ENCODE measurements at regions not wholly inside any gene's neighbourhood (a gene's known extent, or its start where the extent isn't known, plus 50 kb on each side); places are given as distances from the start of the nearest gene placed in this dataset.

DNA sequence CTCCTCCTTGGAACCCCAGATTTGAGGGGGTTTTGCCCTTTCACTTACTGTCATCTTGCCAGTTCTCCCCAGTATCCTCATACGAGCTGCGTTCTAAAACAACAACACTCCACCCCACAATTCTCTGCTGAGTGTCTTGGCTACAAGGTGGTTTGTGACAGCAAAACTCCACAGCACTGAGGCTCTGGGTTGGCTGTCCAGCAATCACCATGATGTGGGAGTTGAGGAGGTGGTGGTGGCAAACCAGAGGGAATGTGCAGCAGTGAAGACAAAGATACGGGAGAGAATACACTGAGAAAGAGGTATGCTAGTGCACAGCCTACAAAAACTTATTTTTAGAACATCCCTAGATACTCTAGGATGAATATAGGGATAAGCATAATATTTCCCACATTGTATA is 335.0 kb downstream of the C11orf87 start:
- Histone ChIP-seq H3K27ac (no peak overlapping the region), H3K9me3 (no peaks in the 10 kb centered on the region), H3K27me3 (replicated peaks; ENCODE audit: insufficient read depth) (no peaks in the 10 kb centered on the region), H3K4me1 (replicated peaks) (no peaks in the 10 kb centered on the region), H3K4me3 (no peak overlapping the region), H3K36me3 (no peaks in the 10 kb centered on the region)
- intact Hi-C loops (cut with DNase I), result no loop called here
- no peak for DNase-seq (ENCODE audit: low spot score)
- TF ChIP-seq POLR2A (IDR thresholded peaks at IDR 0.05) (no peak), POLR2AphosphoS5 (IDR thresholded peaks at IDR 0.05) (no peak)
- TF ChIP-seq, protein P1, sequence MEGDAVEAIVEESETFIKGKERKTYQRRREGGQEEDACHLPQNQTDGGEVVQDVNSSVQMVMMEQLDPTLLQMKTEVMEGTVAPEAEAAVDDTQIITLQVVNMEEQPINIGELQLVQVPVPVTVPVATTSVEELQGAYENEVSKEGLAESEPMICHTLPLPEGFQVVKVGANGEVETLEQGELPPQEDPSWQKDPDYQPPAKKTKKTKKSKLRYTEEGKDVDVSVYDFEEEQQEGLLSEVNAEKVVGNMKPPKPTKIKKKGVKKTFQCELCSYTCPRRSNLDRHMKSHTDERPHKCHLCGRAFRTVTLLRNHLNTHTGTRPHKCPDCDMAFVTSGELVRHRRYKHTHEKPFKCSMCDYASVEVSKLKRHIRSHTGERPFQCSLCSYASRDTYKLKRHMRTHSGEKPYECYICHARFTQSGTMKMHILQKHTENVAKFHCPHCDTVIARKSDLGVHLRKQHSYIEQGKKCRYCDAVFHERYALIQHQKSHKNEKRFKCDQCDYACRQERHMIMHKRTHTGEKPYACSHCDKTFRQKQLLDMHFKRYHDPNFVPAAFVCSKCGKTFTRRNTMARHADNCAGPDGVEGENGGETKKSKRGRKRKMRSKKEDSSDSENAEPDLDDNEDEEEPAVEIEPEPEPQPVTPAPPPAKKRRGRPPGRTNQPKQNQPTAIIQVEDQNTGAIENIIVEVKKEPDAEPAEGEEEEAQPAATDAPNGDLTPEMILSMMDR (IDR thresholded peaks at IDR 0.05), result no peak
- WGBS, result 84% methylated on average over 3 of the region's 3 CpGs

DNA sequence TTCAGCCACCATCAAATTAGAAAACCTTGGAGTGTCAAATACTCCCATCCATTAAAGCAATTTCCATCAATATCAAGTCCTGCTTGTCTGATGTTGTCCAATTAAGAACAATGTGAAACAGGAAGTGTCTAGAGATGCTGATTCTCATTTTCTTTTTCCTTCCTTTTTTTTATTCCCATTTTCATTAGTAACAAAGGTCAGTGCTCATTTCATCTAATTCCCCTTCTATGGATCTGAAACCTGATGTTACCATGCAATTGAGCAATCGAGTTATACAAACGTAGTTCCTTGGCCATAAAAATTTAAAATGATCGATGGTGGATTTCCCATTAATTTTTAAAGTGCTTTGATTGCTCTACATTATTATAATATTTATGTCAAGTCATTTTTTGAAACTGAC is 330.6 kb upstream of the ZC3H12C start:
- DNase-seq (ENCODE audit: low spot score), result no peak
- no peaks in the 10 kb centered on the region for H3K36me3 ChIP-seq
- intact Hi-C loops (cut with DNase I), result no loop called here
- WGBS, result 77% methylated on average over 3 of the region's 3 CpGs
- no peaks in the 10 kb centered on the region for H3K27me3 ChIP-seq (replicated peaks; ENCODE audit: insufficient read depth)
- no peaks in the 10 kb centered on the region for H3K4me1 ChIP-seq (replicated peaks)
- H3K9me3 ChIP-seq, result no peaks in the 10 kb centered on the region
- no peak overlapping the region for H3K27ac ChIP-seq
- TF ChIP-seq POLR2AphosphoS5 (IDR thresholded peaks at IDR 0.05) (no peak), POLR2A (IDR thresholded peaks at IDR 0.05) (no peak)
- TF ChIP-seq, protein P1 (IDR thresholded peaks at IDR 0.05), result no peak
- no peak overlapping the region for H3K4me3 ChIP-seq

DNA sequence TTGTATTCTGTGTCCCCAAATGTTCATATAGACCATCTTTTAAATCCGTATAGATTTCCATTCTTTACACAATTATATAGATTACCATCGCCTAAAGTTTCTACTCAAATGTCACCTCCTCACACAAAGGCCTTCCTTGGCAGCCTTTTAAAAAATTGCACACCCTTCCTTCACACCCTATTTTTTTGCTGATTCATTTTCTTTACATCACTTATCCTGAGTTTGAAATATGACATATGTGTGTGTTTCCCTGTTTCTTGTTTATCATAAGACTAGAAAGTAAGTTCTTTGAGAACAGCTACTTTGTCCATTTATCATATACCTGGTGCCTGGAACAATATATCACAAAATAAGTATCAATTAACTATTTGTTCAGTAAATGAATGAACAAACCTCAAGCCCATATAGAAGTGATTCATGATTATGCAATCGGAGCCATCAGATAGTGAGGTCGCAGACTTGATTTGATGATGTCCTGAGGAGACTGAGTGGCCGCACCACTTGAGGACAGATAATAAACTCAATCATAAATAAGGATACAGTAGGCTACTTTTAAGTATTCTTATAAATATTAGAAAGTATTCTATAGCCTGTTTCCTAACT is 327.4 kb upstream of the ZC3H12C start:
- intact Hi-C loops (cut with DNase I), result no loop called here
- Histone ChIP-seq H3K4me3 (no peak overlapping the region), H3K27ac (no peak overlapping the region), H3K27me3 (replicated peaks; ENCODE audit: insufficient read depth) (no peaks in the 10 kb centered on the region), H3K9me3 (no peaks in the 10 kb centered on the region), H3K36me3 (no peaks in the 10 kb centered on the region), H3K4me1 (replicated peaks) (no peaks in the 10 kb centered on the region)
- TF ChIP-seq POLR2AphosphoS5 (IDR thresholded peaks at IDR 0.05) (no peak), POLR2A (IDR thresholded peaks at IDR 0.05) (no peak)
- TF ChIP-seq, protein P1 (IDR thresholded peaks at IDR 0.05), result no peak
- no peak for DNase-seq (ENCODE audit: low spot score)
- 81% methylated on average over 5 of the region's 5 CpGs for WGBS

DNA sequence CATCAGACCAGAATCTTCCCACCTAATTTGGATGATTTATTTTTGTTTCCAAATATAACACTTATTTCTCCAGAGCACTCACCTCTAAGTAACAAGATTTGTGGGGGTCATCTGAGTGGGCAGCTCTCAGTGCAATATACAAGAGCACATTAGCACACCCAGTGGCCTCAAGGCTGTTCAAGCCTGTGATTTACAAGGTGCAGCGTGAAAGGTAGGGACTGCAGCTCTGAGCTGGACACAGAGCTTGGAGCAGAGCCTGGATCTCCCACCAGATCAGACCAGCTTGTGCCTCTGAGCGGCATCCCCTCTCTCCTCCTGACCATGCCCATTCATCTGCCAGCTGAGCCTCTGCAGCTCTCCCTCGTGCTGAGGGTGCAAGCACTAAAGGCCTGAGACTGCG is 323.3 kb upstream of the ZC3H12C start:
- Histone ChIP-seq H3K27me3 (replicated peaks; ENCODE audit: insufficient read depth) (no peaks in the 10 kb centered on the region), H3K4me1 (replicated peaks) (no peaks in the 10 kb centered on the region), H3K27ac (no peak overlapping the region), H3K36me3 (no peaks in the 10 kb centered on the region), H3K4me3 (no peak overlapping the region), H3K9me3 (no peaks in the 10 kb centered on the region)
- no peak for DNase-seq (ENCODE audit: low spot score)
- TF ChIP-seq, protein P1 (IDR thresholded peaks at IDR 0.05), result no peak
- no peak for TF ChIP-seq POLR2A (IDR thresholded peaks at IDR 0.05)
- no peak for TF ChIP-seq POLR2AphosphoS5 (IDR thresholded peaks at IDR 0.05)
- 35% methylated on average over 4 of the region's 4 CpGs for WGBS
- intact Hi-C loops (cut with DNase I), result no loop called here

DNA sequence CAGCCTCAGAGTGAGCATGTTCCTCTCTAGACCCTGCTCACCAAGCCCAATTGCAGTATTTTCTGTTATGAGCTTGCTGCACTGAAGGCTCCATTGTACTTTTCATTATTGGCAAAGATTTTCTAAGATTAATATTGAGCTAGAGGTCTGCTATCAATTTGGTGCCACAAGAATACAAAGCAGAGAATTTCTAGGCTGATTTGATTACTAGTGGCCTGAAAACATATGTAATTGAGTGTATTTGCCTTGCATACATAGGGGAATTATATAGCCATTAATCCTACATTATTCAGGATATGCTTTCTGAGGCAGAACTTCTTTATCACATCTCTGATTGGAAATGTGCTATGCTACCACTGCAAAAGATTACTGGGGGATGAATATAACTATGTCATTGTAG is 322.9 kb upstream of the ZC3H12C start:
- H3K27ac ChIP-seq, result no peak overlapping the region
- no peak for TF ChIP-seq POLR2A (IDR thresholded peaks at IDR 0.05)
- TF ChIP-seq, protein P1 (IDR thresholded peaks at IDR 0.05), result no peak
- TF ChIP-seq POLR2AphosphoS5 (IDR thresholded peaks at IDR 0.05), result no peak

More for the DNA sequence above, 322.9 kb upstream of the ZC3H12C start:
- H3K9me3 ChIP-seq, result no peaks in the 10 kb centered on the region
- H3K4me3 ChIP-seq, result no peak overlapping the region
- no peak for DNase-seq (ENCODE audit: low spot score)
- H3K4me1 ChIP-seq (replicated peaks), result no peaks in the 10 kb centered on the region
- no peaks in the 10 kb centered on the region for H3K36me3 ChIP-seq
- intact Hi-C loops (cut with DNase I), result no loop called here
- H3K27me3 ChIP-seq (replicated peaks; ENCODE audit: insufficient read depth), result no peaks in the 10 kb centered on the region

Data from prostate gland (tissue), 2 donors.